AG10803 (cell line): ENCODE measurements at regions not wholly inside any gene's neighbourhood (a gene's known extent, or its start where the extent isn't known, plus 50 kb on each side); places are given as distances from the start of the nearest gene placed in this dataset.

Experiments
- DNase-seq: peaks from one replicate; pipeline ENCODE4 v3.0.0; 2010; ENCODE audit warnings: low read depth
- H3K4me3 ChIP-seq: 2 replicates; pipeline ENCODE4 v1.5.1; 2011; ENCODE audit warnings: mild to moderate bottlenecking, low read length, control low read depth
- TF ChIP-seq, protein P1 (sequence below): conservative IDR thresholded peaks from 2 replicates; pipeline ENCODE4 v1.5.1; 2011; ENCODE audit warnings: mild to moderate bottlenecking, low read length, control low read depth, inconsistent platforms

DNA sequence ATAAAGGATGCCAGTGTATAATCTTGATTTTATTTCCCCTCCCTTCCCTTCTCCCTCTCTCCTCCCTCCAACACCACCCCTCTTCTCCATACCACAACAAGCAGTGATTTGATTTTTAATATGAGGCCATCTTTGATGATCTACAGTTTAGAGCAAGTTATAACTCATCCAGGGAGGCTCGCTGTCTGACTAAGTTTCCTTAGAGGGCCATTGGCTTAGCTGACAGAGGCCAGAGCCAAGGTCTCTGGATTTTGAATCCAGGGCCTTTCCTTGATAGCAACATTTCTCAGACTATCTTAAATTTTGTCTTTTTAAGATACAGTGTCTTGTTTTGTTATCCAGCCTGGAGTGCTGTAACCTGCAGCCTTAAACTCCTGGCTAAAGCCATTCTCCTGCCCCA is 431.0 kb upstream of the USP24 start:
- TF ChIP-seq, protein P1, sequence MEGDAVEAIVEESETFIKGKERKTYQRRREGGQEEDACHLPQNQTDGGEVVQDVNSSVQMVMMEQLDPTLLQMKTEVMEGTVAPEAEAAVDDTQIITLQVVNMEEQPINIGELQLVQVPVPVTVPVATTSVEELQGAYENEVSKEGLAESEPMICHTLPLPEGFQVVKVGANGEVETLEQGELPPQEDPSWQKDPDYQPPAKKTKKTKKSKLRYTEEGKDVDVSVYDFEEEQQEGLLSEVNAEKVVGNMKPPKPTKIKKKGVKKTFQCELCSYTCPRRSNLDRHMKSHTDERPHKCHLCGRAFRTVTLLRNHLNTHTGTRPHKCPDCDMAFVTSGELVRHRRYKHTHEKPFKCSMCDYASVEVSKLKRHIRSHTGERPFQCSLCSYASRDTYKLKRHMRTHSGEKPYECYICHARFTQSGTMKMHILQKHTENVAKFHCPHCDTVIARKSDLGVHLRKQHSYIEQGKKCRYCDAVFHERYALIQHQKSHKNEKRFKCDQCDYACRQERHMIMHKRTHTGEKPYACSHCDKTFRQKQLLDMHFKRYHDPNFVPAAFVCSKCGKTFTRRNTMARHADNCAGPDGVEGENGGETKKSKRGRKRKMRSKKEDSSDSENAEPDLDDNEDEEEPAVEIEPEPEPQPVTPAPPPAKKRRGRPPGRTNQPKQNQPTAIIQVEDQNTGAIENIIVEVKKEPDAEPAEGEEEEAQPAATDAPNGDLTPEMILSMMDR, result no peak
- DNase-seq, result no peak
- H3K4me3 ChIP-seq, result no peak overlapping the region

- TF ChIP-seq, protein P1, result no peak
- no peak overlapping the region for H3K4me3 ChIP-seq
- no peak for DNase-seq
Measured at GRCh38 chr1:55645270-55645669, 430.1 kb upstream of the USP24 start.

GRCh38 chr1:55641947-55642346 is 426.8 kb upstream of the USP24 start:
- TF ChIP-seq, protein P1, result no peak
- H3K4me3 ChIP-seq, result no peak overlapping the region
- DNase-seq, result no peak

GRCh38 chr1:55640708-55641473 is 425.7 kb upstream of the USP24 start:
- TF ChIP-seq, protein P1, result no peak
- peak overlapping the region; percentile 30; the same call in 1 of the 2 replicates for H3K4me3 ChIP-seq
- DNase-seq, result peak; percentile 78

DNA sequence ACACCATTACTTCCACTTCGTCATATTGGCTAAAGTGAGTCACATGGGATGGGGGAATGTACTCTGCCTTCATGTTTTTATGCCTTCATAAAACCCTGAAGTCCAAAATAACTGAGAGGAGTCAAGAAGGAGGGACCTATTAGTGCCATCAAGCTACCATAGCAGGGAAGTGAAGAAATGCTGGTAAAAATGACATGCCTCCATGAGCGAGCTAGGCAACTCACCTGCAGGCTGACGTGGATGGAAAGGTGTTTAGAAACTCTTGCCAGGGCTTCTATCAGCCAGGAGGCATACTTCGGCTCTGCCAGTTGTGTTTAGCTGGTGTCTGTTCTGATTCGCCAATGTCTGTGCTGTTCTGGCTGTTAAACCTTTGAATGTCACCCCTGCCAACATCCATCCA is 424.4 kb upstream of the USP24 start:
- TF ChIP-seq, protein P1, result no peak
- DNase-seq, result no peak
- no peak overlapping the region for H3K4me3 ChIP-seq

DNA sequence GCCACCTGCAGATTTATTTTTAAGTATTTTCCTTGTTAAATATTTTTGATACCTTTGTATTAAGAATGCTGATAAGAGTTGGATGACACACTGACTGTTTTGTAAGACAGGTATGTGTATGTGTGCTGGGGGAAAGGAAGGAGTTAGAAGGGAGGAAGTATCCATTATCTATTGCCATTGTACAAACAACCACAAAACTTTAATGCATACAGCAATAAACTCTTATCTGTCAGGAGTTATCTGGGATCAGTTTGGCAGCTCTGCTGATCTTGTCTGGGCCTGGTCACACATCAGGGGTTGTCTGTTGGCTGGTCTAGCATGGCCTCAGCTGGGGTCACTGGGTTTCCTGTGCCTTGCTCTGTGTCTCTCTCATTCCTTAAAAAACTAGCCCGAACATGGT is 423.9 kb upstream of the USP24 start:
- DNase-seq, result no peak
- TF ChIP-seq, protein P1, result no peak
- no peak overlapping the region for H3K4me3 ChIP-seq

DNA sequence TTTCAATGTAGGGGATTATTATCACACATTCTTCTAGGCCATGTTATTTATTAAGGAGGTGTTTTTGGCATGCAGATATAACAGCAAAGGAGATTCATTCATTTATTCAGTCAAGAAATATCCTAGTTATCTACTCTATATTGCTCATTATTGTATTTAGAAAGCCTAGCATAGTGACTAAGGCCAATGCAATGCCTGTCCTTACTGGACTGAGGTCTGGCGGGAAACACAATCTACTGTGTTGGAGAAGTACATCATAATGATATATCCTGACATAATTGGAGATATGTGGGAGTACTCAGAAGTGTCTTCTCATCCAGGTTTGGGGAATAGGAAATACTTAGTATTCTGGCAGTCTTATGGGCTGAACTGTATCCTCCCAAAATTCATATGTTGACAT is 421.5 kb upstream of the USP24 start:
- TF ChIP-seq, protein P1, result no peak

More for the DNA sequence above, 421.5 kb upstream of the USP24 start:
- H3K4me3 ChIP-seq, result no peak overlapping the region
- peak; percentile 35 for DNase-seq
